GM18505 (cell line): ENCODE measurements at regions not wholly inside any gene's neighbourhood (a gene's known extent, or its start where the extent isn't known, plus 50 kb on each side); places are given as distances from the start of the nearest gene placed in this dataset.
"Not testable (repeated sequence)": the region's sequence is repeated elsewhere in the genome, so short reads cannot be mapped to it uniquely, and the experiment has no call there.

Experiments used
- ATAC-seq: cut with Tn5 transposase; IDR thresholded peaks from one replicate; pipeline ENCODE4 v1.9.1; 2021; ENCODE audit not compliant: unreplicated experiment
- POLR2A ChIP-seq: IDR thresholded peaks from 4 replicates; pipeline ENCODE4 v1.6.1; 2011; ENCODE audit warnings: borderline replicate concordance; ENCODE audit not compliant: insufficient read depth, insufficient read length; ENCODE audit errors: extremely low read depth

DNA sequence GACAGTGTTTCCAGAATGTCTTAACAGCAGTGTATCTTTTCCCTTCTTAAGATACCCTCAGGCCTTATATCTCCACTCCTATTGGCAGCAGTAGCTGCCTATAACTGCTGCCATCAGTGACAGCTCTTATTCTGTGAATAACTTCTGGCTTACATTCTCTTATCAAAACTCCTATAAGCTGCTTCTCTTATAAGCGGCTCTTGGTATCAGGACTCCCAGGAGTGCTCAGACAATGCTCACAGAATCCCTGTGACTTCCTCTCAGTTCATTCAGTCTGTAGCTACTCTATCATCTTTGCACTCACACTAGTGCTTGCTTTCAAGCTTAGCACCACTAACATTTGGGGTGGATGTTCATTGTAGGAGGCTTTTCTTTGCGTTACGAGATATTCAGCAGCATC is 143.7 kb upstream of the CDH7 start:
- TF ChIP-seq POLR2A, result no peak
- no peak for ATAC-seq

DNA sequence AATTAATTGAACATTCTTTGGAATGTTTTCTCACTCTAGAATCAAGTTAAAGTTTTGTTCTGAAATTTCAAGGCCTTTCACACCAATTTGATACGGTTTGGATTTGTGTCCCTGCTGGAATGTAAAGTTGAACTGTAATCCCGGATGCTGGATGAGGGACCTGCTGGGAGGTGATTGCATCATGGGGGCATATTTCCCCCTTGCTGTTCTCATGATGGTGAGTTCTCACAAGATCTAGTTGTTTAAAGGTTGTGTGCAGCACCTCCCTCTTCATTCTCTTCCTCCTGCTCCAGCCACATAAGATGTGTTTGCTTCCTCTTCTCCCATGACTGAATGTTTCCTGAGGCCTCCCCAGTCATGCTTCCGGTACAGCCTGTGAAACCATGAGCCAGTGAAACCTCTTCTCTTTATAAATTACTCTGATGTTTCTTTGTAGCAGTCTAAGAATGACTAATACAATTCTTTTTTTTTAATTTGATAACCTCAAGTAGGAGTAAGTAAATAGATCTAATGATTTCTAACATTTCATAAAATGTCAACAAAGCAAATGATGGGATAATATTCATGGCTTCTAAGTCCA is 144.2 kb upstream of the CDH7 start:
- no peak for ATAC-seq
- no peak for TF ChIP-seq POLR2A

DNA sequence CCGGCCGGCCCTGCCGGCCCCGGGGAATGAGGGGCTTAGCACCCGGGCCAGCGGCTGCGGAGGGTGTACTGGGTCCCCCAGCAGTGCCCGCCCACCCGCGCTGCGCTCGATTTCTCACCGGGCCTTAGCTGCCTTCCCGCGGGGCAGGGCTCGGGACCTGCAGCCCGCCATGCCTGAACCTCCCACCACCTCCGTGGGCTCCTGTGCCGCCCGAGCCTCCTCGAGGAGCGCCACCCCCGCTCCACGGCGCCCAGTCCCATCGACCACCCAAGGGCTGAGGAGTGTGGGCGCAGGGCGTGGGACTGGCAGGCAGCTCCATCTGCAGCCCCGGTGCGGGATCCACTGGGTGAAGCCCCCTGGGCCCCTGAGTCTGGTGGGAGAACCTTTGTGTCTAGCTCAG is 145.5 kb upstream of the CDH7 start:
- ATAC-seq, result not testable (repeated sequence)

DNA sequence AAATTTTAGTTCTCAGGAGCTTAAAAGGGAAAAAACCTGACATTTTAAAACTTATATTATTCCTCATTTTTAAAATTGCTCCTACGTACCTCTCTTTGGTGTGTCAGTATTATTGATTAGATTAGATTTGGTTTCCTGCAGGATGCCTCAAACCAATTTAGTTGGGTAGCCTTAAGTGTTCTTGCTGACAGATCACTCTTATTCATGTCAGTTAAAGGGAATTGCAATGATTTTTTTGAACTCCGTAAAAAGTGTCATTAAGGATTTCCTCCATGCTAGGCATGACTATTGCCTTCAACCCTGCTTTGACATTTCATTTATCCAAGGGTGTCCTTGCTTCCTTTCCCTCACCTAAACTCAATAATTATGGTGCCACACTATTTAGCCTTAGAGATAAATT is 149.0 kb upstream of the CDH7 start:
- ATAC-seq, result no peak
- no peak for TF ChIP-seq POLR2A

DNA sequence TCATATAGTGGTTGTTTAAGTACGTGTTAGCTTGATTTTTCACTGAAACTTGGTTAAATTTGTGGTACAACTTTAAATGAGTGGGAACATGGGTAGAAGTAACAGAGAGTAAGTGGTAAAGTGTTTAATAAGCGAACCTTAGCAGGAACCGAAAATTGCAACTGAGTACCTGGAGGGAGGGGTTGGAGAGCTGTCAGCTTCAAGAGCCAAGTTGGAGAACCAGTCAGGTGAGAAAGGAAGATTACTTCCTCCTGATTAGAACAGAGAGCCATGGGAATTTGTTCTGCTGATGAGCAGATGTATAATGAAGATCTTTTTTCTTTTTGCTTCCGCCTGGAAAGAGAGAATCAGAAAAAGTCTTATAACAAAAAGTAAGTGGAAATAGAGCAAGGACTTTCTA is 158.4 kb upstream of the CDH7 start:
- ATAC-seq, result no peak
- no peak for TF ChIP-seq POLR2A

DNA sequence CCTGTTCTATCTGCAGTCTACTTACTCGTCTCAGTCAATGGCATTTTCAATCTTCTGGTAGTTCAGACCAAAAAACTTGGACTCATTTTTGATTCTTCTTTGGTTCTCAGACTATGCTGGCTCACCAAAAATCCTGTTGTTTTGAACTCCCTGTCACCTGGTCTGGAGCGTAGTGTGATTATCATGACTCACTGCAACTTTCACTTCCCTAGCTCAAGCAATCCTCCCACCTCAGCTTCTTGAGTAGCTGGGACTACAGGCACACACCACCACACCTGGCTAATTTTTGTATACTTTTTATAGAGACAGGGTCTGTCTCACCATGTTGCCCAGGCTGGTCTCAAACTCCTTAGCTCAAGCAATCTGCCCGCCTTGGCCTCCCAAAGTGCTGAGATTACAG is 163.3 kb upstream of the CDH7 start:
- no peak for TF ChIP-seq POLR2A
- no peak for ATAC-seq

DNA sequence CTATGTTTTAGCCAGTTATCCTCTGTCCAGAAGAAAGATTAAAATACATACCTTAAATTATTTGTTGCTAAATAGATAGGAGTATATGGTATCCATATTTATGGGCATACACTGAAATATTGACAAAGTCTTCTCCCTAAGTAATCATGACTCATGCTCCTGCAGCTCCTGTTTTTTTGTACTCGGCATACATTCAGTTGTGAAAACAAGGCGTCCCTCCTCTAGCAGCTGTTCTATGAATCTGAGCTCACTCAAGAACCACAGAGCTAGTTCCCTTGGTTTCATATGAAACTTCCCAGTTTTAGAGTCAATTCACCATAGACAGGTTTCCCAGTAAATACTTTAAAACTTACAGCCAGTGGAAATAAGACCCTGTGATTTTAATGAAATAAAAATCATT is 168.7 kb upstream of the CDH7 start:
- ATAC-seq, result not testable (repeated sequence)

DNA sequence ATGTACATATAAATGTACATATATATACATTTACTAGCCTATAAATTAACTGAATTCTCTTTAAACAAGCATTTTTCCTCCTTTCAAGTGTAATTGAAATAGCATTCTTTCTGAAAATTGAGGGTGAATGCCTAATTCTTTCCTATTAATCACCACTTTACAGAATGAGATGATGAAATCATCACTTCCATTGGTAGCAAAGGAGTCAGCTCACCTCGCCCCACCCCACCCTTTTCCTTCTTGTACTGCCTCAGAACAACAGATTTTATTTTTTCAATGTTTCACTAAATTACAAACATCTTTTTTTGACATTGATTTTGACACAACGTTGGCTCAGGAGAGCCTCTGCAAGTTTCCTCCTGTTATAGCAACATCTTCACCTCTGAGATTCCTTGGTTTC is 181.9 kb upstream of the CDH7 start:
- TF ChIP-seq POLR2A, result no peak
- ATAC-seq, result no peak

DNA sequence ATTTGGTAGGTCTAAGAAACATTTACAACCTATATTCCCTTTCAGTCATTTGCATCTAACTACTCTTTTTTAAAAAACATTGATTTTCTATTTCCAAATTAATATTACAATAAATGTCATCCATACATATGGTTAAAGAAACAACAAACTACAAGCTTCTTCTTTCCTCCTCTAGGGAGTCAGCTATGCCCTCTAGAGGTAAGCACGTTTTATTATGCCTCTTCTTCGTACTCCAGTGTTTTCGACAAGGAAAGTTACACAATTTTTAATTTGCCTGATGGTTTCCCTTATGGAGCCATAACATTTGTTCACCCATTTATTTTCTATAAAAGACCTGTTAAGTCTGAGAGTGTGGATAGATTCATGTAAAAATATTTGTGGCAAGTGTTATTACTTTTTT is 183.4 kb upstream of the CDH7 start:
- ATAC-seq, result no peak
- no peak for TF ChIP-seq POLR2A

DNA sequence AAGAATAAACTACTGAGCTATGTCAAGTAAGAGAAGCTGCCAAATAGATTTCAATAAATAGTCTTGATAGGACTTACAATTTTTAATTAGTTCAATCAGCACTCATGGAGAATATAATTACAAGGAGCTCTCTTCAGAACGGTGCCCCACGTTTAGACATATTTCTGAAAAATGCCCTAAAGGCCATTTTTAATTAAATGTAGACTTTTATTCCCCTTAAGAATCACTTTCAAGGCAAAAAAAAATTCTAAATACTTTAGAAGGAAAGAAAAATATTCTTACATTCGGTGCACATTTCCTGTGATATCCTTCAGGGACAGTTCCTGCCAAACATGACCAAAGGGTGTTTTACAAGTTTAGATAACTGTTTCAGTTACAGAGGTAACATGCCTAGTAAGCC is 202.5 kb upstream of the CDH7 start:
- TF ChIP-seq POLR2A, result no peak
- ATAC-seq, result no peak

DNA sequence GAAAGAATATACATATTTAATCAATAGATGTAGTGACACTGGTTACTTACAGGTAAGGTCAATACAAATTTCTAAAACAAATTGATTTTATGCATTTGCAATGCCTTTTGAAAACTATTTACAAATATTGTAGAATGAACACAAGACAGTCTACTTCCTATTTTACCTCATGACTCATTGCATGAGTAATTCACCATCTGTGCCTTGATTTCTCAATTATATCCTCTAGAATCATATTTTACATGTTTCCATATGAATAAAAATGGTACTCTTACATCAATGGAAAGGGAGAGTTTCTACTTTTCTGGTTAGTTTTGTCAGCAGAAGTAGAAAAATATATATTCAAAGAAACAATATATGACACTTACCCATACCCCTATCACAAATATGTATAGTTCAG is 203.8 kb upstream of the CDH7 start:
- TF ChIP-seq POLR2A, result no peak
- ATAC-seq, result no peak

DNA sequence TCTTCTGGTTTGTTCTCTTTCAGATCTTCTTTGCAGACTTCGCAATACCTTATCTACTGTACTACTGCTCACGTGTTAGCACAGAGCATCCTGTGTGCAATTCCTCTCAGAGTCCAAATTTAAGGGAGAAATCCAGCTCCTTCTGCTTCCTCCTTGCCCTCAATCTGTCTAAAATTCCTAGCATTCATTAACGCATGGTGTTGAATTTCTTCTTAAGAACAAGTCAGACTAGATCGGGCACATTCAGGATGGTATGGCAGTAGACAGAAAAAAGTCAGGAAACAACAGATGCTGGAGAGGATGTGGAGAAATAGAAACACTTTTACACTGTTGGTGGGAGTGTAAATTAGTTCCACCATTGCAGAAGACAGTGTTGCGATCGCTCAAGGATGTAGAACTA is 206.1 kb upstream of the CDH7 start:
- TF ChIP-seq POLR2A, result no peak
- no peak for ATAC-seq

DNA sequence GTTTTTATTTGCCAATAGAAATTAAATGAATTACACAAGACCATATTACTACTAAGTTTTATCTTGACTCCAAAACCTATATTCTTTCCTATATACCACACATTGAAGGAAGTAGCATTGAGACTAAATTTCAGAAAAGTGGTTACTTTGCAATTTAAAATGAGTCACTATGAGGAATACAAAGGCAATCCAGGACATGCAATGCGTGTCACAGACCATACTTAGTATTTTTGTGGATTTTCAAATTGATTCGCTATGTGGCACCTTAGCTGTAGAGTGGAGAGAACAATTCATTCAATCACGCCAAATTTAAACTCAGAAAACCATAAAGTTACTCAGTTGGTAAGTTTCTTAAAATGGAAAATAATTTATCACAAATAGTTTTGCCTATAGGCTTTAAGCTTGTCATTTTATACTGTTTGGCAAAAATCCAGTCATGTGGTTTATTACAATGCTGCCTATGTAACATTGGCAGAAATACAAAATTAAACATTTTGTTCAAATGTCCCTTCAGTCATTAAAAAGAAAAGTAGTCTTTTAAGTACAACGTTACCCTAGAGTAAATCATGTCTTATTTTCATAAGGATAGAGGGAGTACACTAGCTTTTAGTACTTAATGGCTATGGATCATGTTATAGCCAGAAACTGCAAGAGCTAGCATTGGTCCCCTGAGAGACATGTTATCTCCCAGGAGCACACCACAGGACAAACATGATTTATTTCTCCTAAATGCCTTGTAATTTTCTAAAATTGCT is 222.8 kb upstream of the CDH7 start:
- no peak for TF ChIP-seq POLR2A
- no peak for ATAC-seq

DNA sequence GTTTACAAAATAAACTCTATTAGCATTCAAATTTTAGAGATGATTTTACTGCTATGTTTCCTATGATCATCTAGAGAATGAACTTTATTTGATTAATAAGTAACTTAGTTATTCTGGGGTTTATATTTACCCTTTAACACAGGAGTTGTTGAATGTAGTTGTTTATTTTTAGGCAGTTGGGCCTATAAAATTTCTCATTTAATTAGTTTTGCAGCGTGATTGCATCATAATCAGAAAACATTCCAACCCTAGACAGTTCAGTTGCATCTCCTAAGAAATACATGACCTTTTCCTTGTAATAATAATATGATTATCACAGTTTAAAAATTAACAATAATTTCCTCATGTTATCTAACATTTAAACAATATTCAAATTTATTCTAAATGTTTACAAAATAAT is 224.7 kb upstream of the CDH7 start:
- no peak for ATAC-seq
- no peak for TF ChIP-seq POLR2A

DNA sequence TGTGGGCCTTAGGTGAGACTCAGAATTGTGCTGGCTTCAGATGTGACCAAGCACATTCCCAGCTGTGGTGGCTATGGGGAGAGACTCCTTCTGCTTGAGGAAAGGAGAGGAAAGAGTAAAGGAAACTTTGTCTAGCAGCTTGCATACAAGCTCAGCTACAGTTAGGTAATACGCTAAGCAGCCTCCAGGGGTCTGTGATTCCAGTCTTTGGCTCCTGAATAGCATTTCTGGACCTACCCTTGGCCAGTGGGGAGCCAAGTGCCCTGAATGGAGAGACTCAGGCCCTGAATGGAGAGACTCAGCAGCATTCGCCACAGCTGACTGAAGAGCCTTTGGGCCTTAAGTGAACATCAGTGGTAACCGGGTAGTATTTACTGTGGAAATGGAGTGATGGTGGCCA is 227.4 kb upstream of the CDH7 start:
- ATAC-seq, result no peak
- no peak for TF ChIP-seq POLR2A

DNA sequence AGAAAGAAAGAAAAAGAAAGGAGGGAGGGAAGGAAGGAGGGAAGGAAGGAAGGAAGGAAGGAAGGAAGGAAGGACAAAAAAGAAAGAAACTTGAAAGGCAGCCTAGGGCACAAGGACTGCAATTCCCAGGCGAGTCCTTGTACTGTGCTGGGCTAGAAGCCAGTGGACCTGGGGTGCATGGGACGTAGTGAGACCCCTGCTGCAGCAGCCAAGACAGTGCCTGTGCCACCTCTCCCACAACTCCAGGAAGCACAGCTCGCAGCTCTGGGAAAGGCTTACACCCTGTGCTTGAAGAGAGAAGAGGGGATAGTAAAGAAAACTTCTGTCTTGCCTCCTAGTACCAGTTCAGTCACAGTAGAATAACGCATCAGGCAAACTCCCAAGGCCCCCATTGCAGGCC is 227.9 kb upstream of the CDH7 start:
- ATAC-seq, result no peak
- TF ChIP-seq POLR2A, result no peak

DNA sequence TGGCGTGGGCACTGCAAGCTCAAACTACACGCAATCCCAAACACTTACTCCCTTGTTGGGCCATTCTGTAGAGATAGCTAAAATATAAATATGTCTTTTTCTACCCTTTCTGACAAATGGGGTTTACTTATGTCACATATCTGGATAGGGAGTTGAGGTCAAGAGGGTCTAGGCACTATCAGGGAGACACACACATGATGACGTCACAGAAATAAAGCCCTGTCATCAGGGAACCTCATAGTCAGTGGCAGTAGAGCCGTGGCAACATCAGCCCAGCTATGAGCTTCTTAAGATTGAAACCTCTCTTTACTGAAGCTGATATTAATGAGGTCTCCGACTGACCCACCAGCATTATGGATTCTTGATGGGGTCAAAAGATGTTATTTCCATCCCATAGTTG is 234.6 kb upstream of the CDH7 start:
- no peak for ATAC-seq
- no peak for TF ChIP-seq POLR2A
